Stimulated activated CD4-positive, alpha-beta T cell treated with anti-CD3 and anti-CD28 coated beads, Interleukin-15, amount 100 ng/mL, for 48 hours (primary cell): ENCODE measurements at regions not wholly inside any gene's neighbourhood (a gene's known extent, or its start where the extent isn't known, plus 50 kb on each side); places are given as distances from the start of the nearest gene placed in this dataset.
A peak's percentile ranks its signal among the peaks of the same experiment; 100 is the strongest.
"Not testable (repeated sequence)": the region's sequence is repeated elsewhere in the genome, so short reads cannot be mapped to it uniquely, and the experiment has no call there.

Experiments
- DNase-seq, 2 donors: peaks; one replicate each; pipeline ENCODE4 v3.0.0-alpha.2; 2020; ENCODE audit warnings: low read depth in 2 of 2

- no peak for DNase-seq
Measured at GRCh38 chr3:72067721-72068120, 282.8 kb upstream of the PROK2 start.

GRCh38 chr3:72065872-72066641 is 281.1 kb upstream of the PROK2 start:
- no peak for DNase-seq

GRCh38 chr3:72065236-72065635 is 280.3 kb upstream of the PROK2 start:
- DNase-seq: no peak

- DNase-seq: not testable (repeated sequence)
Measured at GRCh38 chr3:72064727-72065126, 279.8 kb upstream of the PROK2 start.

GRCh38 chr3:72062017-72062416 is 277.1 kb upstream of the PROK2 start:
- DNase-seq: no peak

GRCh38 chr3:72060447-72061034 is 275.6 kb upstream of the PROK2 start:
- peak; percentile 9 to 15 for DNase-seq

GRCh38 chr3:72058493-72059081 is 273.6 kb upstream of the PROK2 start:
- DNase-seq: no peak

GRCh38 chr3:72055436-72055835 is 270.5 kb upstream of the PROK2 start:
- DNase-seq: no peak

GRCh38 chr3:72054976-72055375 is 270.0 kb upstream of the PROK2 start:
- no peak for DNase-seq

- DNase-seq: no peak
Measured at GRCh38 chr3:72052841-72053409, 268.0 kb upstream of the PROK2 start.

GRCh38 chr3:72050771-72051170 is 265.8 kb upstream of the PROK2 start:
- no peak for DNase-seq

- DNase-seq: no peak
Measured at GRCh38 chr3:72050048-72050632, 265.2 kb upstream of the PROK2 start.

GRCh38 chr3:72049300-72049699 is 264.4 kb upstream of the PROK2 start:
- no peak for DNase-seq

GRCh38 chr3:72048873-72049272 is 263.9 kb upstream of the PROK2 start:
- no peak for DNase-seq

GRCh38 chr3:72047221-72047871 is 262.4 kb upstream of the PROK2 start:
- DNase-seq: no peak

- DNase-seq: no peak
Measured at GRCh38 chr3:72044231-72044855, 259.4 kb upstream of the PROK2 start.

GRCh38 chr3:72043204-72044133 is 258.5 kb upstream of the PROK2 start:
- DNase-seq: no peak

GRCh38 chr3:72042397-72043203 is 257.7 kb upstream of the PROK2 start:
- no peak for DNase-seq

GRCh38 chr3:72041511-72041910 is 256.6 kb upstream of the PROK2 start:
- DNase-seq: no peak

GRCh38 chr3:72041076-72041475 is 256.1 kb upstream of the PROK2 start:
- DNase-seq: no peak
